HEK293T (cell line): ENCODE measurements at regions not wholly inside any gene's neighbourhood (a gene's known extent, or its start where the extent isn't known, plus 50 kb on each side); places are given as distances from the start of the nearest gene placed in this dataset.

ENCODE experiments used
- CTCF ChIA-PET: fragments of 350-600 bp; formaldehyde crosslinking; extraction: SDS; loops from one replicate; lab custom pipeline; 2021; ENCODE audit warnings: antibody characterized with exemption, inconsistent platforms; lab: Yijun Ruan, JAX
- POLR2A ChIA-PET: fragments of 350-600 bp; formaldehyde crosslinking; extraction: SDS; loops from one replicate; lab custom pipeline; 2020; ENCODE audit warnings: antibody characterized with exemption, inconsistent platforms; lab: Yijun Ruan, JAX
- DNase-seq: peaks from one replicate; pipeline ENCODE4 v3.0.0; 2012; ENCODE audit warnings: mixed read lengths; ENCODE audit errors: extremely low spot score
- ARNT ChIP-seq: fragments of 450-650 bp; IDR thresholded peaks from 2 replicates; pipeline ENCODE4 v1.6.1; 2017; ENCODE audit warnings: mild to moderate bottlenecking
- BHLHE40 ChIP-seq: fragments of 450-650 bp; IDR thresholded peaks from 2 replicates; pipeline ENCODE4 v1.6.1; 2016; ENCODE audit warnings: mild to moderate bottlenecking, moderate library complexity, borderline replicate concordance
- CTBP1 ChIP-seq: fragments of 450-650 bp; IDR thresholded peaks from 2 replicates; pipeline ENCODE4 v1.6.1; 2016; ENCODE audit warnings: borderline replicate concordance
- ELF4 ChIP-seq: fragments of 450-650 bp; IDR thresholded peaks from 2 replicates; pipeline ENCODE4 v1.6.1; 2017; ENCODE audit warnings: antibody characterized with exemption
- FOXA1 ChIP-seq: fragments of 450-650 bp; IDR thresholded peaks from 2 replicates; pipeline ENCODE4 v1.6.1; 2016; ENCODE audit warnings: mild to moderate bottlenecking
- FOXK2 ChIP-seq: fragments of 450-650 bp; IDR thresholded peaks from 2 replicates; pipeline ENCODE4 v1.6.1; 2016; ENCODE audit warnings: mild to moderate bottlenecking
- FOXM1 ChIP-seq: fragments of 450-650 bp; IDR thresholded peaks from 2 replicates; pipeline ENCODE4 v1.6.1; 2017; ENCODE audit warnings: mild to moderate bottlenecking, borderline replicate concordance
- HDGF ChIP-seq: fragments of 450-650 bp; IDR thresholded peaks from 2 replicates; pipeline ENCODE4 v1.6.1; 2017; ENCODE audit warnings: antibody characterized with exemption, borderline replicate concordance
- L3MBTL2 ChIP-seq: fragments of 450-650 bp; conservative IDR thresholded peaks from 2 replicates; pipeline ENCODE4 v1.6.1; 2016; ENCODE audit warnings: mild to moderate bottlenecking
- LEF1 ChIP-seq: fragments of 450-650 bp; IDR thresholded peaks from 2 replicates; pipeline ENCODE4 v1.6.1; 2017; ENCODE audit warnings: mild to moderate bottlenecking, borderline replicate concordance
- NFRKB ChIP-seq: fragments of 450-650 bp; IDR thresholded peaks from 2 replicates; pipeline ENCODE4 v1.6.1; 2016; ENCODE audit warnings: mild to moderate bottlenecking, moderate library complexity
- PKNOX1 ChIP-seq: fragments of 450-650 bp; IDR thresholded peaks from 2 replicates; pipeline ENCODE4 v1.6.1; 2016
- SP1 ChIP-seq: fragments of 450-650 bp; IDR thresholded peaks from 2 replicates; pipeline ENCODE4 v1.6.1; 2017
- SUZ12 ChIP-seq: fragments of 450-650 bp; IDR thresholded peaks from 2 replicates; pipeline ENCODE4 v1.6.1; 2016; ENCODE audit warnings: mild to moderate bottlenecking
- TARDBP ChIP-seq: fragments of 450-650 bp; IDR thresholded peaks from 2 replicates; pipeline ENCODE4 v1.6.1; 2016
- ZNF384 ChIP-seq: fragments of 450-650 bp; IDR thresholded peaks from 2 replicates; pipeline ENCODE4 v1.6.1; 2016

GRCh38 chr10:133035952-133036351 is 51.8 kb upstream of the ADGRA1 start:
- no peak for TF ChIP-seq FOXK2
- no peak for TF ChIP-seq L3MBTL2
- TF ChIP-seq LEF1 = no peak
- no peak for TF ChIP-seq CTBP1
- TF ChIP-seq SP1 = no peak
- TF ChIP-seq ZNF384 = no peak
- no peak for TF ChIP-seq FOXM1
- no peak for TF ChIP-seq ELF4
- no peak for TF ChIP-seq PKNOX1
- TF ChIP-seq FOXA1 = no peak
- no peak for TF ChIP-seq NFRKB
- no peak for TF ChIP-seq SUZ12
- TF ChIP-seq ARNT = no peak
- no peak for TF ChIP-seq TARDBP
- ChIA-PET POLR2A (no interaction called here), CTCF (no interaction called here)
- no peak for DNase-seq

GRCh38 chr10:133034762-133035161 is 53.0 kb upstream of the ADGRA1 start:
- no peak for DNase-seq
- ChIA-PET CTCF (no interaction called here), POLR2A (no interaction called here)
- TF ChIP-seq FOXK2 (no peak), PKNOX1 (no peak), CTBP1 (no peak), SP1 (no peak), NFRKB (no peak)

- DNase-seq = no peak
- TF ChIP-seq ELF4 (no peak), FOXA1 (no peak), BHLHE40 (no peak), FOXK2 (no peak)
- ChIA-PET POLR2A (no interaction called here), CTCF (no interaction called here)
These were observed 53.6 kb upstream of the ADGRA1 start for GRCh38 chr10:133034092-133034491.

GRCh38 chr10:133033742-133034048 is 54.0 kb upstream of the ADGRA1 start:
- ChIA-PET CTCF (no interaction called here), POLR2A (no interaction called here)

GRCh38 chr10:133032976-133033741 is 54.6 kb upstream of the ADGRA1 start:
- no peak for DNase-seq
- POLR2A ChIA-PET = no interaction called here
- CTCF ChIA-PET = no interaction called here
- TF ChIP-seq FOXA1 = no peak
- TF ChIP-seq BHLHE40 = no peak
- TF ChIP-seq HDGF = no peak
- TF ChIP-seq L3MBTL2 = no peak
- TF ChIP-seq PKNOX1 = no peak

More at GRCh38 chr10:133033742-133034048, 54.0 kb upstream of the ADGRA1 start:
- TF ChIP-seq TARDBP = no peak
- TF ChIP-seq SP1 = no peak
- no peak for TF ChIP-seq ZNF384
- no peak for TF ChIP-seq CTBP1
- no peak for TF ChIP-seq FOXA1
- no peak for DNase-seq

- TF ChIP-seq TARDBP = no peak
- TF ChIP-seq NFRKB = no peak
- no peak for TF ChIP-seq FOXM1
- no peak for TF ChIP-seq CTBP1
- TF ChIP-seq ELF4 = no peak
- TF ChIP-seq BHLHE40 = no peak
- TF ChIP-seq SP1 = no peak
- ChIA-PET CTCF (no interaction called here), POLR2A (no interaction called here)
- DNase-seq = no peak
These were observed 55.5 kb upstream of the ADGRA1 start for GRCh38 chr10:133032231-133032630.

- ChIA-PET CTCF (no interaction called here), POLR2A (no interaction called here)
- no peak for DNase-seq
- TF ChIP-seq SP1 (no peak), NFRKB (no peak), CTBP1 (no peak), L3MBTL2 (no peak), SUZ12 (no peak), ZNF384 (no peak), LEF1 (no peak), ELF4 (no peak), ARNT (no peak), HDGF (no peak), FOXA1 (no peak), FOXM1 (no peak), FOXK2 (no peak), PKNOX1 (no peak), TARDBP (no peak), BHLHE40 (no peak)
These were observed 56.1 kb upstream of the ADGRA1 start for GRCh38 chr10:133031541-133032125.
